Embryonic facial prominence (tissue), 1 donor: ENCODE measurements at regions not wholly inside any gene's neighbourhood (a gene's known extent, or its start where the extent isn't known, plus 50 kb on each side); places are given as distances from the start of the nearest gene placed in this dataset.
A peak's percentile ranks its signal among the peaks of the same experiment; 100 is the strongest.
"Not testable (repeated sequence)": the region's sequence is repeated elsewhere in the genome, so short reads cannot be mapped to it uniquely, and the experiment has no call there.

Experiments
- DNase-seq: peaks from one replicate; pipeline ENCODE4 v3.0.0-alpha.2; 2016; ENCODE audit errors: extremely low spot score

- DNase-seq = no peak
Measured at GRCh38 chr15:62320259-62320658, 155.2 kb upstream of the C2CD4B start.

- DNase-seq = no peak
Measured at GRCh38 chr15:62323353-62323890, 158.3 kb upstream of the C2CD4B start.

- no peak for DNase-seq
Measured at GRCh38 chr15:62324382-62324781, 159.3 kb upstream of the C2CD4B start.

- DNase-seq = no peak
Measured at GRCh38 chr15:62325597-62325996, 160.5 kb upstream of the C2CD4B start.

- no peak for DNase-seq
Measured at GRCh38 chr15:62326460-62327011, 161.5 kb upstream of the C2CD4B start.

- no peak for DNase-seq
Measured at GRCh38 chr15:62327406-62327805, 162.3 kb upstream of the C2CD4B start.

- DNase-seq = not testable (repeated sequence)
Measured at GRCh38 chr15:62332472-62332871, 167.4 kb upstream of the C2CD4B start.

- DNase-seq = no peak
Measured at GRCh38 chr15:62334536-62334935, 169.5 kb upstream of the C2CD4B start.

- no peak for DNase-seq
Measured at GRCh38 chr15:62337934-62338333, 172.8 kb upstream of the C2CD4B start.

- no peak for DNase-seq
Measured at GRCh38 chr15:62338497-62338896, 173.4 kb upstream of the C2CD4B start.

GRCh38 chr15:62342959-62343358, 177.9 kb upstream of the C2CD4B start:
- no peak for DNase-seq

- DNase-seq = no peak
Measured at GRCh38 chr15:62343397-62343796, 178.3 kb upstream of the C2CD4B start.

- peak; percentile 27 for DNase-seq
Measured at GRCh38 chr15:62344806-62345539, 179.9 kb upstream of the C2CD4B start.

- no peak for DNase-seq
Measured at GRCh38 chr15:62346168-62346567, 181.1 kb upstream of the C2CD4B start.

- no peak for DNase-seq
Measured at GRCh38 chr15:62348118-62348517, 183.0 kb upstream of the C2CD4B start.

GRCh38 chr15:62348623-62349022, 183.5 kb upstream of the C2CD4B start:
- no peak for DNase-seq

GRCh38 chr15:62352817-62353216, 187.7 kb upstream of the C2CD4B start:
- no peak for DNase-seq

- no peak for DNase-seq
Measured at GRCh38 chr15:62357431-62357830, 192.3 kb upstream of the C2CD4B start.

GRCh38 chr15:62359416-62359815, 194.3 kb upstream of the C2CD4B start:
- DNase-seq = no peak

GRCh38 chr15:62360332-62361097, 195.4 kb upstream of the C2CD4B start:
- no peak for DNase-seq

GRCh38 chr15:62362144-62362543, 197.1 kb upstream of the C2CD4B start:
- no peak for DNase-seq

GRCh38 chr15:62362608-62363007, 197.5 kb upstream of the C2CD4B start:
- DNase-seq = no peak

- DNase-seq = no peak
Measured at GRCh38 chr15:62363913-62364312, 198.8 kb upstream of the C2CD4B start.
